GM12878 (cell line): ENCODE measurements at regions not wholly inside any gene's neighbourhood (a gene's known extent, or its start where the extent isn't known, plus 50 kb on each side); places are given as distances from the start of the nearest gene placed in this dataset.

ENCODE experiments used
- ATAC-seq: fragments of 200-7000 bp; cut with Tn5 transposase; 3 replicates; pipeline ENCODE4 v1.9.1; 2020; ENCODE audit warnings: mild to moderate bottlenecking, moderate library complexity
- BruUV-seq: library from RNA; stranded (reverse); fragments of 400-500 nt; replicated peaks from 2 replicates; lab custom pipeline; 2021; lab: Mats Ljungman, UMichigan
- CTCF ChIA-PET: fragments of 300-600 bp; sonication (Branson Sonifier 250); formaldehyde crosslinking; extraction: SDS; loops from one replicate; lab custom pipeline; 2021; ENCODE audit warnings: inconsistent platforms; lab: Yijun Ruan, JAX
- POLR2A ChIA-PET: fragments of 350-600 bp; formaldehyde crosslinking; extraction: SDS; loops from one replicate; lab custom pipeline; 2021; ENCODE audit warnings: inconsistent platforms; lab: Charles Lee
- RAD21 ChIA-PET: fragments of 300-600 bp; sonication (Branson Sonifier 250); formaldehyde crosslinking; loops from one replicate; lab custom pipeline; 2023; ENCODE audit warnings: antibody characterized with exemption; ENCODE audit not compliant: unreplicated experiment; lab: Charles Lee
- SMC1A ChIA-PET: fragments of 300-600 bp; sonication (Branson Sonifier 250); formaldehyde crosslinking; loops from one replicate; lab custom pipeline; 2023; ENCODE audit not compliant: unreplicated experiment, uncharacterized antibody; lab: Charles Lee
- DNase-seq: peaks from one replicate; pipeline ENCODE4 v3.0.0-alpha.2; 2011; ENCODE audit warnings: low read depth, low spot score
- FAIRE-seq: peaks from 3 replicates; lab custom pipeline; 2011; peaks lifted over from hg19 to GRCh38; lab: Jason Lieb, UNC
- H2AFZ ChIP-seq: 2 replicates; pipeline ENCODE4 v1.6.0; 2011; ENCODE audit warnings: low read depth, low read length, control low read depth; ENCODE audit not compliant: control insufficient read depth
- H3K27ac ChIP-seq: 2 replicates; pipeline ENCODE4 v1.5.1; 2011; ENCODE audit warnings: control low read depth; ENCODE audit not compliant: control insufficient read depth, insufficient read depth
- H3K27me3 ChIP-seq, 2 experiments: replicated peaks in 1 of 2; 2 replicates each; pipeline versions ENCODE4 v1.6.0 to v1.6.1; 2011; ENCODE audit warnings: low read length in 1 of 2; ENCODE audit not compliant: control insufficient read depth in 2 of 2, insufficient read depth in 2 of 2
- H3K36me3 ChIP-seq, 2 experiments: 2 replicates each; pipeline ENCODE4 v1.5.1; 2011; ENCODE audit warnings: low read length in 1 of 2; ENCODE audit not compliant: control insufficient read depth in 2 of 2, insufficient read depth in 2 of 2
- H3K4me1 ChIP-seq: 2 replicates; pipeline ENCODE4 v1.6.1; 2011; ENCODE audit warnings: mild to moderate bottlenecking, low read length, moderate library complexity, mixed read lengths; ENCODE audit not compliant: control insufficient read depth, insufficient read depth
- H3K4me2 ChIP-seq: 2 replicates; pipeline ENCODE4 v1.6.0; 2011; ENCODE audit warnings: control low read depth; ENCODE audit not compliant: control insufficient read depth, insufficient read depth
- H3K4me3 ChIP-seq: fragments of 200-600 bp; sonication (generic); 2 replicates; pipeline ENCODE4 v1.5.1; 2016
- H3K79me2 ChIP-seq: 2 replicates; pipeline ENCODE4 v1.6.0; 2011; ENCODE audit warnings: low read length; ENCODE audit not compliant: control insufficient read depth, insufficient read depth
- H3K9ac ChIP-seq: 2 replicates; pipeline ENCODE4 v1.8.0; 2011; ENCODE audit warnings: low read length, control low read depth, mixed read lengths; ENCODE audit not compliant: control insufficient read depth, insufficient read depth
- H3K9me3 ChIP-seq: replicated peaks from 3 replicates; pipeline ENCODE4 v1.5.1; 2011; ENCODE audit warnings: mild to moderate bottlenecking, low read length; ENCODE audit not compliant: control insufficient read depth, insufficient read depth
- H4K20me1 ChIP-seq: 2 replicates; pipeline ENCODE4 v1.6.0; 2011; ENCODE audit not compliant: control insufficient read depth, insufficient read depth
- CBX3 ChIP-seq: fragments of 200-600 bp; sonication (generic); IDR thresholded peaks from 2 replicates; pipeline ENCODE4 v1.6.1; 2016; ENCODE audit warnings: low read depth, borderline replicate concordance
- EGR1 ChIP-seq, 2 experiments: IDR thresholded peaks; 1 replicate in 1 of 2; 2 replicates in 1 of 2; pipeline ENCODE4 v1.6.1; 2011 to 2012; ENCODE audit warnings: low read depth in 2 of 2, low read length in 2 of 2, borderline replicate concordance in 1 of 2, mild to moderate bottlenecking in 1 of 2, moderate library complexity in 1 of 2
- KLF5 ChIP-seq: fragments of 450-650 bp; IDR thresholded peaks from 2 replicates; pipeline ENCODE4 v1.6.1; 2014; ENCODE audit warnings: mild to moderate bottlenecking; ENCODE audit not compliant: partially characterized antibody
- PAX8 ChIP-seq: fragments of 450-650 bp; IDR thresholded peaks from 2 replicates; pipeline ENCODE4 v1.6.1; 2017; ENCODE audit warnings: mild to moderate bottlenecking, moderate library complexity
- RAD51 ChIP-seq: fragments of 450-650 bp; IDR thresholded peaks from 2 replicates; pipeline ENCODE4 v1.6.1; 2016; ENCODE audit warnings: moderate library complexity, mild to moderate bottlenecking, inconsistent platforms
- RCOR1 ChIP-seq: conservative IDR thresholded peaks from 2 replicates; pipeline ENCODE4 v1.6.1; 2012; ENCODE audit warnings: low read depth, low read length, improper control_type of control experiment
- TCF3 ChIP-seq: IDR thresholded peaks from 2 replicates; pipeline ENCODE4 v1.6.1; 2012; ENCODE audit warnings: low read depth, mild to moderate bottlenecking, low read length, borderline replicate concordance; ENCODE audit not compliant: insufficient read depth
- ZNF274 ChIP-seq: IDR thresholded peaks from one replicate; pipeline ENCODE4 v1.8.0; 2011; ENCODE audit not compliant: insufficient read length, insufficient read depth
- WGBS: methylation state at CpG from one replicate; pipeline ENCODE4 v1.1.6; 2016; ENCODE audit warnings: low lambda C conversion rate; ENCODE audit not compliant: insufficient replicate concordance, insufficient coverage; ENCODE audit errors: missing lambda C conversion rate; 5-methylcytosine and 5-hydroxymethylcytosine counted together
- in situ Hi-C: fragments of 300-500 bp; cut with MboI; formaldehyde crosslinking; loops from 9 replicates; pipeline ENCODE4 v1.14.3; 2018; ENCODE audit warnings: mixed read lengths
- intact Hi-C: fragments of 100-400 bp; cut with micrococcal nuclease; formaldehyde crosslinking; loops from one replicate; pipeline ENCODE4 v1.14.2; 2022; ENCODE audit not compliant: unreplicated experiment
- TF ChIP-seq, protein P1 (sequence below): fragments of 450-650 bp; IDR thresholded peaks from 2 replicates; pipeline ENCODE4 v1.6.1; 2017; ENCODE audit warnings: mild to moderate bottlenecking, moderate library complexity
- TF ChIP-seq, protein P2 (sequence below): fragments of 450-650 bp; IDR thresholded peaks from 2 replicates; pipeline ENCODE4 v1.6.1; 2018; ENCODE audit warnings: borderline replicate concordance, mild to moderate bottlenecking; ENCODE audit not compliant: partially characterized antibody
- TF ChIP-seq, protein P3 (sequence below): IDR thresholded peaks from 2 replicates; pipeline ENCODE4 v1.6.1; 2011; ENCODE audit warnings: low read depth, mild to moderate bottlenecking, low read length, moderate library complexity, borderline replicate concordance; ENCODE audit errors: extremely low read depth

DNA sequence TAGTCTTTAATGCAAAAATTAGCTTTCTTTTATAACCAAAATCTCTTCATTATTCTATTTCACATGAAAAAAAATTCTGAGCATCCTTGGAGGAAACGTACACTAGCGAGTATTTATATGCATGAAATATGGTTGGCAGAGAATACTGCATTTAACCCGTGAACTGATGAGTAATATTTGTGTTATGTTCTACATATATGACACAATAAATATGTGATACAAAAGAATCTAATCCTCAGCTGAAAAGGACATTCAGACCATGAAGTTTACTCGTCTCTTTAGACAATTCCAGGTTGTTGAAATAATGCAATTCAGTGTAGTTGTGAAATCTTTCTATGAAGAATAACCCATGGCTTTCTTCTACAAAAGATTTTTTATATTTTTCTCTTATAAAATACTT is 524.8 kb upstream of the MAN1A1 start:
- in situ Hi-C loops = no loop called here
- H3K9ac ChIP-seq = no peak overlapping the region
- ChIA-PET RAD21 (no interaction called here), CTCF (no interaction called here), SMC1A (no interaction called here), POLR2A (interaction anchor here (0.6 kb wide), 1 partner anchor 81 kb away, joined by 3 read pairs; no protein-coding TSS in a partner anchor)
- no peaks in the 10 kb centered on the region for H3K27me3 ChIP-seq
- H2AFZ ChIP-seq = no peak overlapping the region
- no peak overlapping the region for H3K4me2 ChIP-seq
- whole genome bisulfite sequencing = 3% methylated on average over 4 of the region's 4 CpGs
- no peak for FAIRE-seq
- no peak overlapping the region for H3K4me3 ChIP-seq
- H4K20me1 ChIP-seq = no peaks in the 10 kb centered on the region
- ATAC-seq = no peak
- no TSS peak for BruUV-seq
- no peaks in the 10 kb centered on the region for H3K79me2 ChIP-seq
- no peaks in the 10 kb centered on the region for H3K36me3 ChIP-seq
- no peak overlapping the region for H3K27ac ChIP-seq
- intact Hi-C loops = no loop called here
- H3K9me3 ChIP-seq = no peaks in the 10 kb centered on the region
- DNase-seq = no peak
- TF ChIP-seq, protein P1, sequence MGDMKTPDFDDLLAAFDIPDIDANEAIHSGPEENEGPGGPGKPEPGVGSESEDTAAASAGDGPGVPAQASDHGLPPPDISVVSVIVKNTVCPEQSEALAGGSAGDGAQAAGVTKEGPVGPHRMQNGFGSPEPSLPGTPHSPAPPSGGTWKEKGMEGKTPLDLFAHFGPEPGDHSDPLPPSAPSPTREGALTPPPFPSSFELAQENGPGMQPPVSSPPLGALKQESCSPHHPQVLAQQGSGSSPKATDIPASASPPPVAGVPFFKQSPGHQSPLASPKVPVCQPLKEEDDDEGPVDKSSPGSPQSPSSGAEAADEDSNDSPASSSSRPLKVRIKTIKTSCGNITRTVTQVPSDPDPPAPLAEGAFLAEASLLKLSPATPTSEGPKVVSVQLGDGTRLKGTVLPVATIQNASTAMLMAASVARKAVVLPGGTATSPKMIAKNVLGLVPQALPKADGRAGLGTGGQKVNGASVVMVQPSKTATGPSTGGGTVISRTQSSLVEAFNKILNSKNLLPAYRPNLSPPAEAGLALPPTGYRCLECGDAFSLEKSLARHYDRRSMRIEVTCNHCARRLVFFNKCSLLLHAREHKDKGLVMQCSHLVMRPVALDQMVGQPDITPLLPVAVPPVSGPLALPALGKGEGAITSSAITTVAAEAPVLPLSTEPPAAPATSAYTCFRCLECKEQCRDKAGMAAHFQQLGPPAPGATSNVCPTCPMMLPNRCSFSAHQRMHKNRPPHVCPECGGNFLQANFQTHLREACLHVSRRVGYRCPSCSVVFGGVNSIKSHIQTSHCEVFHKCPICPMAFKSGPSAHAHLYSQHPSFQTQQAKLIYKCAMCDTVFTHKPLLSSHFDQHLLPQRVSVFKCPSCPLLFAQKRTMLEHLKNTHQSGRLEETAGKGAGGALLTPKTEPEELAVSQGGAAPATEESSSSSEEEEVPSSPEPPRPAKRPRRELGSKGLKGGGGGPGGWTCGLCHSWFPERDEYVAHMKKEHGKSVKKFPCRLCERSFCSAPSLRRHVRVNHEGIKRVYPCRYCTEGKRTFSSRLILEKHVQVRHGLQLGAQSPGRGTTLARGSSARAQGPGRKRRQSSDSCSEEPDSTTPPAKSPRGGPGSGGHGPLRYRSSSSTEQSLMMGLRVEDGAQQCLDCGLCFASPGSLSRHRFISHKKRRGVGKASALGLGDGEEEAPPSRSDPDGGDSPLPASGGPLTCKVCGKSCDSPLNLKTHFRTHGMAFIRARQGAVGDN = no peak
- TF ChIP-seq PAX8 (no peak), RCOR1 (no peak), TCF3 (no peak), KLF5 (no peak), CBX3 (no peak), RAD51 (no peak), EGR1 (IDR thresholded peaks at IDR 0.05; ENCODE audit: borderline replicate concordance in 1 of 2, low read depth in 2 of 2, low read length in 2 of 2) (no peak), ZNF274 (no peak)
- TF ChIP-seq, protein P2, sequence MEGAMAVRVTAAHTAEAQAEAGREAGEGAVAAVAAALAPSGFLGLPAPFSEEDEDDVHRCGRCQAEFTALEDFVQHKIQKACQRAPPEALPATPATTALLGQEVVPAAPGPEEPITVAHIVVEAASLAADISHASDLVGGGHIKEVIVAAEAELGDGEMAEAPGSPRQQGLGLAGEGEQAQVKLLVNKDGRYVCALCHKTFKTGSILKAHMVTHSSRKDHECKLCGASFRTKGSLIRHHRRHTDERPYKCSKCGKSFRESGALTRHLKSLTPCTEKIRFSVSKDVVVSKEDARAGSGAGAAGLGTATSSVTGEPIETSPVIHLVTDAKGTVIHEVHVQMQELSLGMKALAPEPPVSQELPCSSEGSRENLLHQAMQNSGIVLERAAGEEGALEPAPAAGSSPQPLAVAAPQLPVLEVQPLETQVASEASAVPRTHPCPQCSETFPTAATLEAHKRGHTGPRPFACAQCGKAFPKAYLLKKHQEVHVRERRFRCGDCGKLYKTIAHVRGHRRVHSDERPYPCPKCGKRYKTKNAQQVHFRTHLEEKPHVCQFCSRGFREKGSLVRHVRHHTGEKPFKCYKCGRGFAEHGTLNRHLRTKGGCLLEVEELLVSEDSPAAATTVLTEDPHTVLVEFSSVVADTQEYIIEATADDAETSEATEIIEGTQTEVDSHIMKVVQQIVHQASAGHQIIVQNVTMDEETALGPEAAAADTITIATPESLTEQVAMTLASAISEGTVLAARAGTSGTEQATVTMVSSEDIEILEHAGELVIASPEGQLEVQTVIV = no peak
- TF ChIP-seq, protein P3, sequence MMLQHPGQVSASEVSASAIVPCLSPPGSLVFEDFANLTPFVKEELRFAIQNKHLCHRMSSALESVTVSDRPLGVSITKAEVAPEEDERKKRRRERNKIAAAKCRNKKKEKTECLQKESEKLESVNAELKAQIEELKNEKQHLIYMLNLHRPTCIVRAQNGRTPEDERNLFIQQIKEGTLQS = no peak
- H3K4me1 ChIP-seq = no peaks in the 10 kb centered on the region
